Progenitor cell of endocrine pancreas (in vitro differentiated cells): ENCODE measurements at regions not wholly inside any gene's neighbourhood (a gene's known extent, or its start where the extent isn't known, plus 50 kb on each side); places are given as distances from the start of the nearest gene placed in this dataset.

Source experiments
- DNase-seq: peaks from one replicate; pipeline ENCODE4 v3.0.0; 2021; ENCODE audit warnings: low spot score; ENCODE audit not compliant: unreplicated experiment
- H3K27ac Mint-ChIP-seq: 2 replicates; pipeline ENCODE4 v1.8.0; 2021; ENCODE audit warnings: mild to moderate bottlenecking, moderate library complexity, mixed read lengths
- H3K27me3 Mint-ChIP-seq: 2 replicates; pipeline ENCODE4 v1.8.0; 2021; ENCODE audit warnings: mixed read lengths
- H3K36me3 Mint-ChIP-seq: 2 replicates; pipeline ENCODE4 v1.8.0; 2022; ENCODE audit warnings: mixed read lengths; ENCODE audit not compliant: insufficient read depth
- H3K4me1 Mint-ChIP-seq: 2 replicates; pipeline ENCODE4 v1.8.0; 2021; ENCODE audit warnings: low read depth, mixed read lengths
- H3K4me3 Mint-ChIP-seq: 2 replicates; pipeline ENCODE4 v1.8.0; 2021; ENCODE audit warnings: low read depth, mild to moderate bottlenecking, moderate library complexity, mixed read lengths
- H3K9me3 Mint-ChIP-seq: 2 replicates; pipeline ENCODE4 v1.8.0; 2021; ENCODE audit warnings: low read depth, mixed read lengths
- CTCF ChIP-seq: fragments of 200-600 bp; sonication (generic); IDR thresholded peaks from one replicate; pipeline ENCODE4 v1.5.0; 2021; ENCODE audit warnings: antibody characterized with exemption, mild to moderate bottlenecking; ENCODE audit not compliant: unreplicated experiment

- H3K9me3 Mint-ChIP-seq: no peaks in the 10 kb centered on the region
- no peak overlapping the region for H3K4me3 Mint-ChIP-seq
- peaks cover 14% of the 10 kb centered on the region for H3K4me1 Mint-ChIP-seq
- H3K27ac Mint-ChIP-seq: no peak overlapping the region
- no peak for DNase-seq
- peaks cover 7% of the 10 kb centered on the region for H3K27me3 Mint-ChIP-seq
- TF ChIP-seq CTCF: no peak
- H3K36me3 Mint-ChIP-seq: no peaks in the 10 kb centered on the region
Measured at GRCh38 chr16:79653373-79653891, 52.9 kb upstream of the MAF start.

GRCh38 chr16:79651363-79651762 lies 50.8 kb upstream of the MAF start:
- Mint-ChIP-seq H3K27ac (no peak overlapping the region), H3K4me1 (peaks cover 3% of the 10 kb centered on the region), H3K27me3 (peaks cover 7% of the 10 kb centered on the region), H3K9me3 (no peaks in the 10 kb centered on the region), H3K36me3 (no peaks in the 10 kb centered on the region), H3K4me3 (no peak overlapping the region)
- DNase-seq: no peak
- TF ChIP-seq CTCF: no peak
